ENCODE measurements at regions not wholly inside any gene's neighbourhood (a gene's known extent, or its start where the extent isn't known, plus 50 kb on each side); places are given as distances from the start of the nearest gene placed in this dataset.

GRCh38 chr12:32036477-32037263 lies 70.0 kb upstream of the BICD1 start:
- TF ChIP-seq GATA3 (IDR thresholded peaks at IDR 0.05; ENCODE audit: low read depth, low read length) = no peak
- no peak for TF ChIP-seq GATA2 (IDR thresholded peaks at IDR 0.05; ENCODE audit: low read depth, low read length)
